OCI-LY3 (cell line): ENCODE measurements at regions not wholly inside any gene's neighbourhood (a gene's known extent, or its start where the extent isn't known, plus 50 kb on each side); places are given as distances from the start of the nearest gene placed in this dataset.

Source experiments
- H2AFZ ChIP-seq: fragments of 200-600, 300-600 bp; shearing (Covaris generic); 2 replicates; pipeline ENCODE4 v1.6.0; 2014; ENCODE audit warnings: antibody characterized with exemption, low read depth, low read length
- H3K27ac ChIP-seq: fragments of 200-600, 300-600 bp; sonication (generic); 2 replicates; pipeline ENCODE4 v1.5.1; 2014; ENCODE audit warnings: mild to moderate bottlenecking, low read length, moderate library complexity, mixed read lengths
- H3K27me3 ChIP-seq: fragments of 200-600, 300-600 bp; sonication (generic); 2 replicates; pipeline ENCODE4 v1.6.1; 2014; ENCODE audit warnings: low read depth, low read length, mixed read lengths
- H3K36me3 ChIP-seq: fragments of 200-600, 300-600 bp; sonication (generic); replicated peaks from 2 replicates; pipeline ENCODE3; 2014; ENCODE audit warnings: low read depth, low read length, mixed read lengths
- H3K4me1 ChIP-seq: fragments of 300-600, 200-600 bp; sonication (generic); 2 replicates; pipeline ENCODE4 v1.6.1; 2014; ENCODE audit warnings: low read length, mixed read lengths
- H3K4me2 ChIP-seq: fragments of 200-600, 300-600 bp; sonication (generic); 2 replicates; pipeline ENCODE4 v1.6.1; 2014; ENCODE audit warnings: low read length, mixed read lengths
- H3K4me3 ChIP-seq: fragments of 300-600, 200-600 bp; sonication (generic); 2 replicates; pipeline ENCODE4 v1.5.1; 2014; ENCODE audit warnings: antibody characterized with exemption, mild to moderate bottlenecking, low read length, moderate library complexity
- H3K79me2 ChIP-seq: fragments of 300-600, 200-600 bp; shearing (Covaris generic); 2 replicates; pipeline ENCODE4 v1.6.1; 2014; ENCODE audit warnings: mild to moderate bottlenecking, low read length, mixed read lengths
- H3K9ac ChIP-seq: fragments of 300-600, 200-600 bp; shearing (Covaris generic); 2 replicates; pipeline ENCODE4 v1.6.0; 2014; ENCODE audit warnings: mild to moderate bottlenecking, low read length, moderate library complexity
- H3K9me3 ChIP-seq: fragments of 200-600, 300-600 bp; shearing (Covaris generic); 2 replicates; pipeline ENCODE4 v1.6.1; 2014; ENCODE audit warnings: low read length, mixed read lengths; ENCODE audit not compliant: insufficient read depth
- H4K20me1 ChIP-seq: fragments of 200-600, 300-600 bp; sonication (generic); 2 replicates; pipeline ENCODE4 v1.6.1; 2016; ENCODE audit warnings: low read length, mixed read lengths; ENCODE audit not compliant: insufficient read depth
- CTCF ChIP-seq: fragments of 200-600, 300-600 bp; sonication (generic); IDR thresholded peaks from 2 replicates; pipeline ENCODE4 v1.5.1; 2014; ENCODE audit warnings: antibody characterized with exemption, low read length, low read depth
- EZH2phosphoT487 ChIP-seq: fragments of 200-600 bp; shearing (Covaris generic); IDR thresholded peaks from 2 replicates; pipeline ENCODE4 v1.6.1; 2018; ENCODE audit warnings: antibody characterized with exemption, mixed run types, low read depth

GRCh38 chr21:31594726-31595125 is 64.8 kb upstream of the SOD1 start:
- no peaks in the 10 kb centered on the region for H3K4me1 ChIP-seq
- no peak overlapping the region for H3K9ac ChIP-seq
- H4K20me1 ChIP-seq, result no peaks in the 10 kb centered on the region
- H3K9me3 ChIP-seq, result no peaks in the 10 kb centered on the region
- no peak for TF ChIP-seq CTCF
- no peak for TF ChIP-seq EZH2phosphoT487
- H3K79me2 ChIP-seq, result no peaks in the 10 kb centered on the region
- H2AFZ ChIP-seq, result no peak overlapping the region
- H3K27me3 ChIP-seq, result no peaks in the 10 kb centered on the region
- H3K36me3 ChIP-seq, result no peaks in the 10 kb centered on the region
- no peak overlapping the region for H3K4me2 ChIP-seq
- no peak overlapping the region for H3K27ac ChIP-seq
- no peak overlapping the region for H3K4me3 ChIP-seq

GRCh38 chr21:31594279-31594678 is 65.2 kb upstream of the SOD1 start:
- H3K4me2 ChIP-seq, result no peak overlapping the region
- TF ChIP-seq EZH2phosphoT487 (no peak), CTCF (no peak)
- no peaks in the 10 kb centered on the region for H3K79me2 ChIP-seq
- H3K9ac ChIP-seq, result no peak overlapping the region
- no peak overlapping the region for H3K27ac ChIP-seq
- H4K20me1 ChIP-seq, result no peaks in the 10 kb centered on the region
- H2AFZ ChIP-seq, result no peak overlapping the region
- H3K4me1 ChIP-seq, result no peaks in the 10 kb centered on the region
- no peaks in the 10 kb centered on the region for H3K9me3 ChIP-seq
- H3K27me3 ChIP-seq, result no peaks in the 10 kb centered on the region
- no peak overlapping the region for H3K4me3 ChIP-seq
- H3K36me3 ChIP-seq, result no peaks in the 10 kb centered on the region

GRCh38 chr21:31592963-31593560 is 66.4 kb upstream of the SOD1 start:
- H3K4me2 ChIP-seq, result no peak overlapping the region
- no peaks in the 10 kb centered on the region for H4K20me1 ChIP-seq
- H2AFZ ChIP-seq, result no peak overlapping the region
- no peak for TF ChIP-seq EZH2phosphoT487
- no peak for TF ChIP-seq CTCF
- H3K4me3 ChIP-seq, result no peak overlapping the region
- no peak overlapping the region for H3K27ac ChIP-seq
- no peaks in the 10 kb centered on the region for H3K4me1 ChIP-seq
- no peaks in the 10 kb centered on the region for H3K79me2 ChIP-seq
- H3K9me3 ChIP-seq, result no peaks in the 10 kb centered on the region
- no peak overlapping the region for H3K9ac ChIP-seq
- H3K27me3 ChIP-seq, result no peaks in the 10 kb centered on the region
- H3K36me3 ChIP-seq, result no peaks in the 10 kb centered on the region

- TF ChIP-seq CTCF, result no peak
- TF ChIP-seq EZH2phosphoT487, result no peak
- Histone ChIP-seq H3K27me3 (no peaks in the 10 kb centered on the region), H2AFZ (no peak overlapping the region), H3K4me1 (no peaks in the 10 kb centered on the region), H3K4me3 (no peak overlapping the region), H3K9me3 (no peaks in the 10 kb centered on the region), H3K9ac (no peak overlapping the region), H3K36me3 (no peaks in the 10 kb centered on the region), H4K20me1 (no peaks in the 10 kb centered on the region), H3K4me2 (no peak overlapping the region), H3K79me2 (no peaks in the 10 kb centered on the region), H3K27ac (no peak overlapping the region)
Measured at GRCh38 chr21:31592516-31592915, 67.0 kb upstream of the SOD1 start.
